Astrocyte of the cerebellum (primary cell): ENCODE measurements at regions not wholly inside any gene's neighbourhood (a gene's known extent, or its start where the extent isn't known, plus 50 kb on each side); places are given as distances from the start of the nearest gene placed in this dataset.

Experiments
- DNase-seq: peaks from one replicate; pipeline ENCODE4 v3.0.0-alpha.2; 2011; ENCODE audit warnings: low read depth
- H3K4me3 ChIP-seq: 2 replicates; pipeline ENCODE4 v1.5.1; 2011; ENCODE audit warnings: mild to moderate bottlenecking, low read depth, low read length, moderate library complexity
- CTCF ChIP-seq: IDR thresholded peaks from 2 replicates; pipeline ENCODE4 v1.5.1; 2012; ENCODE audit warnings: low read length, low read depth, moderate library complexity, mild to moderate bottlenecking; ENCODE audit errors: missing control alignments
- in situ Hi-C: cut with HindIII; loops from 2 replicates; pipeline ENCODE4 v1.10.0; 2017; ENCODE audit warnings: low sequenced_read_pairs

GRCh38 chr17:77318491-77319210 lies 177.9 kb downstream of the SEC14L1 start:
- TF ChIP-seq CTCF = no peak
- in situ Hi-C loops = no loop called here
- no peak for DNase-seq
- no peak overlapping the region for H3K4me3 ChIP-seq

- in situ Hi-C loops = loop anchor here (10.0 kb wide), 1 partner anchor 125 kb away; no protein-coding TSS in a partner anchor
- H3K4me3 ChIP-seq = peak overlapping the region; percentile 16
- DNase-seq = no peak
- no peak for TF ChIP-seq CTCF
Observed at GRCh38 chr17:77319211-77320043, 178.7 kb downstream of the SEC14L1 start.

GRCh38 chr17:77320044-77320440 lies 179.3 kb downstream of the SEC14L1 start:
- no peak for DNase-seq
- TF ChIP-seq CTCF = no peak
- H3K4me3 ChIP-seq = peak overlapping the region; percentile 16
- in situ Hi-C loops = loop anchor here (10.0 kb wide), 1 partner anchor 125 kb away; no protein-coding TSS in a partner anchor

GRCh38 chr17:77320485-77321256 lies 179.9 kb downstream of the SEC14L1 start:
- peak overlapping the region; percentile 16 for H3K4me3 ChIP-seq
- TF ChIP-seq CTCF = no peak
- in situ Hi-C loops = loop anchor here (10.0 kb wide), 1 partner anchor 124 kb away; no protein-coding TSS in a partner anchor
- no peak for DNase-seq

GRCh38 chr17:77321649-77322513 lies 181.1 kb downstream of the SEC14L1 start:
- no peak for TF ChIP-seq CTCF
- no peak overlapping the region for H3K4me3 ChIP-seq
- in situ Hi-C loops = loop anchor here (10.0 kb wide), 1 partner anchor 123 kb away; no protein-coding TSS in a partner anchor
- DNase-seq = no peak
